NCI-H1694 (cell line): ENCODE measurements at regions not wholly inside any gene's neighbourhood (a gene's known extent, or its start where the extent isn't known, plus 50 kb on each side); places are given as distances from the start of the nearest gene placed in this dataset.
A peak's percentile ranks its signal among the peaks of the same experiment; 100 is the strongest.

Experiments used
- DNase-seq: peaks from one replicate; lab custom pipeline; 2025; lab: John Stamatoyannopoulos, UW

DNA sequence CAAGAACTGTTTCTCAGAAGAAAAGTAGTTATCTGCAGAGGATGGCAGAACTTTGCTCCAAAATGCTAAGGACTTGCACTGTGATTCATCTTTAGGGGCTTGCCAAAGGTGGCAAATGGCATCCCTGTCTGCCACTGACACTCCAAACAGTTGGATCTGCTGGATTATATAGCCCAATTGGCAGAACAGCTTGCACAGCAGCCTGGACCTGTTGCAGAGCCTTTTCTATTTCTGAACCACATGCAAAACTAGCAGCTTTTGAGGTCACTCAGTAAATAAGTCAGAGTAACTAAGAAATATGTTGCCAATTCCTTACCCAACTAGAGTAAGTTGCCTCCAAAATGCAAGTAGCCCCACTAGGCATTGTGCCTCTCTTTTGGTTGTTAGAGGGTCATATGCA is 397.5 kb upstream of the NOVA1 start:
- DNase-seq, result no peak

DNA sequence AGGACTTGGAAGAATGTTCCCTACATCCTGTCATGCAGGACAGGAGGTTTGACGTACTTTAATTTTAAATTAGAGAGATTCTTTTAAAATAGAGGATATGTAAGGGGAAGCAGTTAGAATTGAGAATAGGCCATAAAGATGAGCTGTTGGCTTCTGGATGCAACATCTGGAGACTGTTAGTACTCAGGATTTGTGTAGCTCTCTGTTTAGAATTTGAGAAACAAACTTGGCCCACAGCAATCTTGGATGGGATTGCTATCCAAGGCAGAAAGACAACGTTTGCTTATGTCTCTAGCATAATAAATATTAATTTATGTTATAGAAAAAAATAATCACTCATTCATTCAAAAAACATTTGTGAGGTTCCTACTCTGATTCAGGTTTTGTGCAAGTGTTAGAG is 398.4 kb upstream of the NOVA1 start:
- DNase-seq, result no peak

DNA sequence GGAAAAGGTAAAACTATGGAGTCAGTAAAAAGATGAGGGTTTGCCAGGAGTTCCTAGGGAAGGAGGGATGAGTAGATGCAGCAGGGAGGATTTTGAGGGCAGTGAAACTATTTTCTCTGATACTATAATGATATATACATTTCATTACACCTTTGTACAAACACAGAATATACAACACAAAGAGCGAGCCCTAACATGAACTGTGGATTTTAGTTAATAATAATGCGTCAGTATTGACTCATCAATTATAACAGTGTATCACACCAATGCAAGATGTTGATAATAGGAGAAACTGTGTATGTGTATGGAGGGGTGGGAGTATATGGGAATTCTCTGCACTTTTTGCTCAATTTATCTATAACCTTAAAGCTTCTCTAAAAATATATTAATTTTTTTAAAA is 404.3 kb upstream of the NOVA1 start:
- DNase-seq, result no peak

GRCh38 chr14:27006570-27006969 is 408.7 kb upstream of the NOVA1 start:
- DNase-seq, result no peak

DNA sequence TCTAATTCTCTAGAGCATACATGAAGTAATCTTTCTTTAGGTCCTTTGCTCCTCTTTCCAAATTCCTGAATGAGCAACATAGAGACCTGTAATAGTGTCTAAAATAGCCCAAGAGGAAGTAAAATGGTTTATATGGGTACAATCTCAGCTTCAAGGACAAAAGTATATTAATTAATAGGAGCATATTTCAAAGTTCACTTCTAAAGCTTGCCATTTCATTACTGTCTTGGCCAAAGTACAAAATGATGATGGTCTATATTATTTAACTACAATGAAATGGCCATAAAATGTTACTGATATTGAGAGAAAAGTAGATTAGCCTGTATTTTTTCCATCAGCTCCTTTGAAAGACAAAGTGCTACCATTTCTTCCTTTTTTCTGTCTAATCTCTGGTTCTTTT is 410.4 kb upstream of the NOVA1 start:
- no peak for DNase-seq

DNA sequence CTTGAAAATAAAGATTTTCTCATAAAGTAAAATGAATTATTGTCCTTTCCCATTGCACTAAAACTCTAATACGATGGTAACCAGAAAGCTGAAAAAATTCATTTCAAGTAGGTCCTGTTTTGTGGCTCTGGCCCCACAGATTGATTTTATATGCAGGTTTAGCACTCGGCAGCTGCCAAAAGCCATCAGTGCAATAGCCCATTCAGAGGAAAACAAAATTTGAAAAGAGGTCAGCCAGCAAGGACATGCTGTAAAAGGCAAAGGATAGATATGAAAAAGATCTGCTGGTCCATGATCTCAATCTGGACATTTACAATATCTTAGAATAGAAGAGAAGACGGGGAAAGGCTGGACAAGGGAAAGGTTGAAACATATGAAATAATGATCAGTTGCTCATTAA is 414.8 kb upstream of the NOVA1 start:
- DNase-seq, result no peak

DNA sequence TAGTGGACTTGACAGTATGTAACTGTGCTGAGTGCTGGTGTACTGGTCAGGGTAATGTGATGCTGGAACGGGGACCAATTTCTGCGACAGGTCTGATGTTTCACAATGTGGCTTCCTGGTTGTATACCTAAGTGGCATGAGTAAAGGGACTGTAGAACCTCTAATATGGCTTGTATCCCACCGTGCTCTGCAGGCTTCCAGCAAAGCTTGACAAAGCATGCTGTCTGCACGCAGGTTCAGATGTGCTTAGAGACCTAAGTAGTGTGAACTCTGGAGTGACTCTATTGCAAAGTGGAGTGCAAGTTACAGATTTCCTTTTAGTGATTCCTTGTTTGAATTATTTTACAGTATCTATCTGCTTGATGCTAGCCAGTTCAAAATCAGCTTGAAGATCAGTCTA is 415.8 kb upstream of the NOVA1 start:
- no peak for DNase-seq

DNA sequence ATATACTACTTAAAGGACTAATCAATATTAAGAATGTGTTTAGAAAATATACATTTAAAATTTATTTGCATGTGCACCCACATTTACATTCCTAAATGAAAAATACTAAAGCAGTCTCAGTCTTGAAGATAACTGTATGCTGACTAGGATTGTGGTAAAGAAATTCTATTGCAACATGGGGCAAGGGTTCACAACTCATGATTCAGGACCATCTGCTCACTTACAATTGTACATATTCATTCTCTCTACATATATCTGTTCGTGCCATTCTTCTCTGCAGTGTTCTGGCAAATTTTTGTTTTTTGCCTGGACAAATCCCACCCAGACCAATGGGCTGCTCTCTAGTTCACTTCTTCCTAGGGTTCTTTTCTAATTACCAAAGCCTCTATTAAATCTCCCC is 417.2 kb upstream of the NOVA1 start:
- no peak for DNase-seq

DNA sequence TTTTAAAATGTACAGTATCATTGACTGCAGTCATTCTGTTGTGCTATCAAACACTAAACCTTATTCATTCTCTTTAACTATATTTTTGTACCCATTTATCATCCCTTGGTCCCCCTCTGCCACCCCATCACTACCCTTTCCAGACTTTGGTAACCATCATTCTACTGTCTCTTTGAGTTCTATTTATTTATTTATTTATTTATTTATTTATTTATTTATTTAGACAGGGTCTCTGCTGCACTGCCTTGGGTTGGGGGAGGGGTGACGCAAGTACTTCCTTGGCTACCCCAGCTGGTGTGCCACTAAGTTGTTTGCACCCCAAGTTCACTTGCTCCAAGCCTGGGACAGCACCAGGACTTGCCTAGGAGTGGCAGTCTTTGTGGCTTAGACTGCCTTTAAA is 427.8 kb upstream of the NOVA1 start:
- DNase-seq, result no peak

GRCh38 chr14:27026097-27026496 is 428.3 kb upstream of the NOVA1 start:
- no peak for DNase-seq

GRCh38 chr14:27040552-27040951 is 442.7 kb upstream of the NOVA1 start:
- no peak for DNase-seq

DNA sequence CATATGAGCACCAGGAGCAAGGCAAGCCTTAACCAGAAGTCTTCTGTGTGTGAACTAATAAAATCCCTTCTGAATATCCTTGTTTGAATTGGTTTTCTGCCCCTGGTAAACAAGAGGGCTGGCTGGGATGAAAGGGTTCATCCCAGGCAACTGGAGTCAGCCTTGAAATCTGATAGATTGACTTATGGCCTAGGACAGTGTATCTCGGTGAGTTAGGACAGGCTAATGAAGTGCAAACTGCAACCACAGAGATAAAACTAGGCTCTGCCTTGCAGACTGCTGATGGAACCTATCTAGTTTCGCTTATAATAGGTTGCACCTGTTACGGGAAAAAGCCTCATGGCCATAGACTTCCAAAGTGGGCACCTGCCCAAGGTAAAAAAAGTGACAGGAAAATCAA is 451.9 kb upstream of the NOVA1 start:
- DNase-seq, result no peak

DNA sequence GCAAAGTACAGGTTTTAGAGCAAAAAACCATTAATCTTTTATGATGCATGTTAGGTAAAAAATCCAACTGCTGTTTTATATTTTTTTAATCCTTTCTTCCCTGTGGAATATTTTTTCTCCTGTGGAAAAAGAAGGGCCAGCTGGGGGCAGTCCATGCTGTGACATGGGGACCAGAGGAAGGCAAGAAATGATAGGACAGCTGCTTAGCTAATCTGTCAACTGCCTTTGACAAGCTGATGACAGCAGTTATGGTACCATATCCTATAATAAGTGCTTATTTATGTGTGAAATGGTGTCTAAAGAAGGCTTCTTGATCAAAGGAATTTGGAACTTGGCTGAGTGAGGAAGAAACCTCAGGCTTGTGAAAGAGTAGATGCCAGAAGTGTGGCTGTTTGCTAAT is 452.4 kb upstream of the NOVA1 start:
- no peak for DNase-seq

GRCh38 chr14:27056586-27056985 is 458.8 kb upstream of the NOVA1 start:
- peak; percentile 94 for DNase-seq

DNA sequence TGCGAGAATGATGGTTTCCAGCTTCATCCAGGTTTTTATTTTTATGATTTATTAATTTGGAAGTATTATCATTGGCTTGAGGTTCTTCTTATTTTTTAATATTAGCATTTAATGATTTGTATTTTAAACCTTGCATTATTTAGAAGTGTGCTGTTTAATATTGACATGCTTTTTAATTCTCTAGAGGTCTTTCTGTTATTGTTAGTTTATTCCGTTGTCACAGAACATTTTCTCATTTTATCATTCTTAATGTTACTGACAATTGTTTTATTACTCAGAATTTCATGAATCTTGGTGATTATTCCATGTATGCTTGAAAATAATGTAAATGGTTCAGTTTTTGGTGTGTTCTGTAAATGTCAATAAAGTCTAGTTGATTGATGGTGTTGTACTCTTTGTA is 463.5 kb upstream of the NOVA1 start:
- no peak for DNase-seq

- DNase-seq, result no peak
These were observed 466.1 kb upstream of the NOVA1 start for GRCh38 chr14:27063959-27064358.

GRCh38 chr14:27065886-27066285 is 468.1 kb upstream of the NOVA1 start:
- no peak for DNase-seq

DNA sequence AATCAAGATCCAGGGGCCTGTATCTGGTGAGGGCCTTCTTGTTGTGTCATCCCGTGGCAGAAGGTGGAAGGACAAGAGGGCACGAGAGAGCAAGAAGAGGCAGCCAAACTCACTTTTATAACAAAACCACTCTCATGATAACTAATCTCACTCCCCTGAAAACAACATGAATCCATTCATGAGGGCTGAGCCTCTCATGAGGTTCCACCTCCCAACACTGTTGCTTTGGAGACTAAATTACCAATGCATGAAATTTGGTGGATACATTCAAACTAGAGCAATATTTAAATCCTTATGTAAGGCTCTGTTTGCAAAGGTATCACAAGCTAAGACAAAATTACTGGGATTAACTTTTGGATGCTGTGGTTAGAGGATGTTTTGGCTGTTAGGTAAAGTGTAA is 470.1 kb upstream of the NOVA1 start:
- no peak for DNase-seq

DNA sequence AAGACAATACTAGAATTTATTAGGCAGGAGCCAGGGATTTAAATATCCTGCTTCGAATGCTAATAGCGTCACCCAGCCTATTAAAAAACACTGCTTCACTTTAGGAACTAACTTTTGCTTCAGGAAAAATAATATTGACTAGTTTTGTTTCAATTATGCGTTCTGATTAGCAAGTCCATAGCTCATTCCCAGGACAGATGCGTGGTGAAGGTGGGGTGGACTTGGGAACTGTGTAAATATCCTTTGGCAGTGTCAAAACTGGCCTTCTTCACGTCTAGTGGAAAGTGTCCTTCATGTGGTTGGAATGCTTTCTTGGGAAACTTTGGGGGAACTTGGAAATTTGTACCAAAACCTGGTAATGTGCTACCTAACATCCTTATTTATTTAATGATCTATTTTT is 474.8 kb upstream of the NOVA1 start:
- DNase-seq, result no peak

DNA sequence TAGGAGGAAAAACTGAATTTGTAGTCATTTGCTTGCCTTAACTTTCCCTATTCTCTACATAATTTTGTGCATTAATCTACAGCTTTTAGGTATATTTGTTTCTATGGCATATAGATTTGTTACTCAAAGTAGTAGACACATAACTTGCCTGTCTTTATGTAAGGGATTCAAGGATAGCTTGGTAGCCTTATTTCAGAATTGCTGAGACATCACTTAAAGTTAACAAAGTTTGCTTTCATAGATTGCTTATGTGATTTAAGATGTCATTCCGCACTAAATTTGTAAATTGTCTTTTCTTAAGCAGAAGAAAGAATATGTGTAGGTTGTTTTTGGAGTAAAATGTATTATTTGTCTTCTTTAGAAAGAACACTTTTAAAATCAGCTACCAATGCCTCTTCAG is 477.7 kb upstream of the NOVA1 start:
- no peak for DNase-seq

DNA sequence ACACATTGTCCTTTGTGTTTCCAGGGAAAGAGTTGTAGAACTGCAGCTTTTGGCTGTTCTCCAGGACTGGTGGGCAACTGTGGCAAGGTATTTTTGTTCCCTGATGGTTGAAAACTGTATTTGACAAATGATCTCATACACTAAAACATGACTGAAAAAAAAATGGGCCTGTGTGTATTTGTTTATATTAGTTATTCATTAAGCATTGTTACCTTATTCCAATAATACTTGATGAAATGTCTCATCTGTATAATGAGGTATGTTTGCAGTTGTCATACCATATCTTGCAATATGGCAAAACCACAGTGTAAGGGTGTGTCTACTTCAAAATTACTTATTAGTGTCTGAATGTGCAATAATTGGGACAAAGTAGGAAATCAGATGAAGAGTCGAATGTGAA is 479.4 kb upstream of the NOVA1 start:
- DNase-seq, result no peak

GRCh38 chr14:27077710-27078109 is 479.9 kb upstream of the NOVA1 start:
- DNase-seq, result no peak

DNA sequence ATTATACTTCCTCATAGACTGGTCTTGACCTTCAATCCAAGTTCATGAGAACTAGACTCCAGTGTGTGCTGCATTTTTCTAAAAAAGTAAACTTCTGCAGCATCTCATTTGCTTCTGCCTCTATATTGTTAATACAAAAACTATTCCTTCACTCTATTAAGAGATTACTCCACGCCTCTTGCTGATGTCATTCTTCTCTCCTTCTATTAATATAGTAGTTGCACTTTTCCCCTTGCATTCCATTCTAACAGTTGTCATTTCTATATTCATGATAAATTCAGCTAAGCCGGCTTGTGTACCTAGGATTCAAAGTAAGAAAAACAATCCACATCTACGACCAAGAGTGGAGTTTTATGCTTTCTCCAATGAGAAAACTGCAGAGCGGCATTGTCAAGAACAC is 480.4 kb upstream of the NOVA1 start:
- DNase-seq, result no peak

- no peak for DNase-seq
These were observed 481.9 kb upstream of the NOVA1 start for GRCh38 chr14:27079716-27080115.

GRCh38 chr14:27085500-27085899 is 487.7 kb upstream of the NOVA1 start:
- DNase-seq, result no peak
